SK-N-SH treated with all-trans-retinoic acid at 6 μM for 48 hours (cell line): ENCODE measurements at regions not wholly inside any gene's neighbourhood (a gene's known extent, or its start where the extent isn't known, plus 50 kb on each side); places are given as distances from the start of the nearest gene placed in this dataset.

Experiments
- CSRNP3 ChIP-seq: fragments of 250-450 bp; sonication (Bioruptor Pico); IDR thresholded peaks from 2 replicates; pipeline ENCODE4 v1.5.1; 2021; ENCODE audit warnings: mild to moderate bottlenecking, moderate library complexity
- PATZ1 ChIP-seq: fragments of 250-450 bp; sonication (Bioruptor Pico); IDR thresholded peaks from 2 replicates; pipeline ENCODE4 v1.8.0; 2020; ENCODE audit warnings: mild to moderate bottlenecking, moderate library complexity, borderline replicate concordance
- PPARA ChIP-seq: fragments of 250-450 bp; sonication (Bioruptor Pico); IDR thresholded peaks from 2 replicates; pipeline ENCODE4 v1.5.0; 2020; ENCODE audit warnings: mild to moderate bottlenecking, borderline replicate concordance
- RARB ChIP-seq: fragments of 250-450 bp; sonication (Bioruptor Pico); IDR thresholded peaks from 2 replicates; pipeline ENCODE4 v1.8.0; 2021; ENCODE audit warnings: mild to moderate bottlenecking, moderate library complexity

- no peak for TF ChIP-seq PPARA
- no peak for TF ChIP-seq PATZ1 (CRISPR knock-in tag)
- TF ChIP-seq CSRNP3 = no peak
- TF ChIP-seq RARB (CRISPR knock-in tag) = no peak
These were observed 58.8 kb upstream of the HAAO start for GRCh38 chr2:42851186-42851585.
